GM18502 (cell line): ENCODE measurements at regions not wholly inside any gene's neighbourhood (a gene's known extent, or its start where the extent isn't known, plus 50 kb on each side); places are given as distances from the start of the nearest gene placed in this dataset.

Experiments
- ATAC-seq: cut with Tn5 transposase; IDR thresholded peaks from one replicate; pipeline ENCODE4 v1.9.1; 2021; ENCODE audit warnings: mild to moderate bottlenecking; ENCODE audit not compliant: unreplicated experiment, poor library complexity

DNA sequence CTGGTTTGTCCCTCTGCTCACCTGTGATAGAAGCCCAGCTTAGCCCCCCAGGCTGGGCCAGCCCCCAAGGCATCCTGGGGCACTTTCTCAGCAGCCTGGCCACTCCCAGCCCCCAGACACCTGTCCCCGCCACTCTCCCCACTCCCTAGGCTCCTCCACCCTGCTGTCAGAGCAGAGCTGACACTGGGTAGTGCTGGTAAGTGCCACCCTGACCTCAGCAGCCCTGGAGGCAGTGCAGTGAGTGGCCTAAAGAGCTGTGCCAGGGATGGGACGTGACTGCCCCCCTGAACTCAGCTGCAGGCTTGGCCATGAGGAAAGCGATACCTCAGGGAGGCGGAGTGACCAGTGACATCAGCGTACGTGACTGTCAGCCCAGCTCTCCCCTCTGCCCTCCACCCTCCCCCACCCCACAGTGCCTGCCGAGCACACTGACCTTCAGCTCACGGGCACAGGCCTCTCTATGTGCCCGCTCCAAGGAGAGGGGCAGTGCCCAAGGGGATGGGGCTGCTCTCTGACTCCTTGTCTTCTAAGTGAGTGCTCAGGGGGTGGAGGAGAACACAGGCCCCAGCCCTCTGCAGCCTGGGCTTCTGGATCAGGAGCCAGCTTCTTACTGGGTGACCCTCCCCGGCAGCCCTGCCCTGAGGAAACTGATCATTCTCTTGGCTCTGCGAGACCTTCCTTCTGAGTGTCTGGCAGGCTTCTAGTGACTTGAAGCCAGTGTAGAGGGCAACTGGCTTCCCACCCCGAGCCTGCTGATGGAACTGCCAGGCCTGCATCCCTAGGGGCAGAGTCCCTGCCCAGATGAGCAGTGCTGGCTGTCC lies 172.7 kb downstream of the MRPL14 start:
- ATAC-seq, result no peak

DNA sequence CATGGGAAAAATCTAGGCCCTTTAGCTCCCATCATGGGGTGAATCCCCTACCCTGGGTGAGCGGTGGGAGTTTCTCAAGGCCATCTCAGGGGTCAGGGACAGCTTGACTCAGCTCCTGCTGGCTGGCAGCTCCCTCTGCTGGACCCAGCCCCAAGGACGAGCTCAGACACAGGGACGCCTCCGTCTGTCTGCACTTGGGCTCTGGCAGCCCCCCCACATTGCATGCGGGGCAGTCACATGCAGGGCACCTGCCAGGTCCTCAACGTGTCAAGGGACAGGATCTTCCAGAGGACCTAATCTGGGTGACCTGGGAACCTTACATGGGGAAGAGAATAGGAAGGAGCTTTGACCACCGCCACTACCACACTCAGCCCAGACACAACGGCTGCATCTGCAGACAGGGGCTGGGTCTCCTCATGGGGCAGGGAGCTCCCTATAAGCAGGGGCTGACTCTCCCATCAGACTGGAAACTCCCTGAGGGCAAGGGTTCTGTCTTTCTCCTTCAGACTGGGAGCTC lies 173.4 kb downstream of the MRPL14 start:
- no peak for ATAC-seq

- no peak for ATAC-seq
Measured at GRCh38 chr6:43953256-43953655, 174.0 kb downstream of the MRPL14 start.

DNA sequence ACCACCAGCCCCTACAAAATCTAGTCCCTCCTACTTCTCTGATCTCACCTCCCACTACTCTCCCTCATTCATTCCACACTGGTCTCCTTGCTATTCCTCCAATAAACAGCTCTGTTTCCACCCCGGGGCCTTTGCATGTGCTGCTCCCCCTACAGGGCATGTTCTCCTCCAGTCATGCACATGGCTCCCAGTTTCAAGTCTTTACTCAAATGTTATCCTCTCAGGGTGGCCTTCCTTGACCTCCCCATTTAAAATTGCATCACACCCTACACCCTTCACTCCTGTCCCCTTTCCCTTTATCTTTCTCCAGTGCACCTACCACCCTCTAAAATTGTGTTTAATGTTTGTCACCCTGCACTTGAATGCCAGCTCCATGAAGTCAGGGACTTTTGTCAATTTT lies 174.5 kb downstream of the MRPL14 start:
- no peak for ATAC-seq

- no peak for ATAC-seq
Measured at GRCh38 chr6:43951756-43952675, 175.2 kb downstream of the MRPL14 start.

DNA sequence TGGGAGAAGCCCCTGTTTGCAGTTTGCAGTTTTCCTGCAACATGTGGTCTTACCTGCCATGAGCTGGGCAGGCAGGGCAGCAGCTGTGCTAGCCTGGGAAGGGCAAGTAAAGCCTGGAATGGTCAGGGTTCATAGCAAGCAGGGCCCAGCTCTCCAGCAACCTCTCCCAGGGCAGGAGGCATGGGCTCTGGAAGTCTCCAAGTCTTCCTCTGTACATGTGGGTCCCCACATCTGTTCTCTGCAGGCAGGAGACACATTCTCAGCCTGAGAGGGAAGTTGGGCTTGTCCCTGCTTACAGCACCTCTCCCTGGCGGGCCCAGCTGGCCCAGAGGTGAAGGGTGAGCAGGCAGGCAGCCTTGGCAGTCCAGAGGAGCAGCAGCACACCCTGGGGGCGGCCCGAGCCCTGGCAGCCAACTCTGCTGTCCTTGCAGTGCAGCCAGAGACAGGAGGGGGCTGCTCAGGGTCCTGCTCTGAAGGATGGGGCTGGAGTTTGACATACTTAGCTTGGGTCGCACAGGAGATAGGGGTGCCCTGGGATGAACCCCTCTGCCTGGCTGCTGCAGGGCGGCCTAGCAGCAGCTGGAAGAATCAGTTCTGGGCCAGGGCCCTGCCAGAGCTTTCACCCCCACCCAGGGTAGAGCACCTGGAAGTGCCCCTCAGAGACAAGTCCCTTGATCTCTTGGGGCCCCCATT lies 176.0 kb downstream of the MRPL14 start:
- no peak for ATAC-seq

DNA sequence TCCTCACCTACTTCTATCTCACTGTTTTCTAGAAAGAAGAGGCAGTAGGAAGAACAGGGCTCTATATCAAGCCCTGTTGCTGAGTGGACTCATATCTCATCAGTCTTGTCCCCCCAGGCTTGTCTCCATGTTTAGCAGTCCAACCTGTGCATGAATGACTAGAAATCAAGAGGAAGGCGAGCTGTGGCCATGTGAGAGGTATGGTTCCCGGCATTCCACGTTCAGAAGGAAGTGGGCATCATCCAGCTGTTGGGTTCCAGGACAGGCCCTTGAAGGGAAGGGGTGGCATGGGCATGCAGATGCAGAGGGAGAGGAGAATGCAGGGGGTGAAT lies 176.6 kb downstream of the MRPL14 start:
- ATAC-seq, result no peak

DNA sequence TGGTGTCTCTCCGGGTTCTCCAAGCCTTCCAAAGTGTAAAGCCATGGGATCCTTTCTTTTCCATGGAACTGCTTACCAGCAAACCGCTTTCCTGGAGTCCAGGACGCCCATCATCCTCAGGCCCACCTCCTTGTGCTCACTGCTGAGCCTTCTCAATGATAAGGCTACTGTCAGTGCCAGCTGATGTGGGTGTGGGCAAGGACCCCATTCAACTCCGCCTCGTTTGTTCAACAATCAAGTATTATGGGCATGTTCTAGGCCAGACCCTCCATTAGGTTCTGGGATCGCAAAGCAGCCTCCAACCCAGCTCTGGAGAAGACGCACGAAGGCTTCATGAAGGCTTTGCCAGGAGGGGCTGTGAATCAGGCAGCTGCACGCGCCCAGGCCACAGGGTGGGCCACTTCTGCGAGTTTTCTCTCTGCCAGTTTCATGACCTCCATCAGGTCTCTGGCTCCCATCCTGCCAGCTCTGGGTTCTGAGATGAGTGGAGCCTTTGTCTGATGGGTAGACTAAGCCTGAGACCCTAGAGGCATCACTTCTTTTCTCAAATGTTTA lies 177.1 kb downstream of the MRPL14 start:
- ATAC-seq, result no peak

- ATAC-seq, result no peak
Measured at GRCh38 chr6:43949551-43949991, 177.7 kb downstream of the MRPL14 start.

DNA sequence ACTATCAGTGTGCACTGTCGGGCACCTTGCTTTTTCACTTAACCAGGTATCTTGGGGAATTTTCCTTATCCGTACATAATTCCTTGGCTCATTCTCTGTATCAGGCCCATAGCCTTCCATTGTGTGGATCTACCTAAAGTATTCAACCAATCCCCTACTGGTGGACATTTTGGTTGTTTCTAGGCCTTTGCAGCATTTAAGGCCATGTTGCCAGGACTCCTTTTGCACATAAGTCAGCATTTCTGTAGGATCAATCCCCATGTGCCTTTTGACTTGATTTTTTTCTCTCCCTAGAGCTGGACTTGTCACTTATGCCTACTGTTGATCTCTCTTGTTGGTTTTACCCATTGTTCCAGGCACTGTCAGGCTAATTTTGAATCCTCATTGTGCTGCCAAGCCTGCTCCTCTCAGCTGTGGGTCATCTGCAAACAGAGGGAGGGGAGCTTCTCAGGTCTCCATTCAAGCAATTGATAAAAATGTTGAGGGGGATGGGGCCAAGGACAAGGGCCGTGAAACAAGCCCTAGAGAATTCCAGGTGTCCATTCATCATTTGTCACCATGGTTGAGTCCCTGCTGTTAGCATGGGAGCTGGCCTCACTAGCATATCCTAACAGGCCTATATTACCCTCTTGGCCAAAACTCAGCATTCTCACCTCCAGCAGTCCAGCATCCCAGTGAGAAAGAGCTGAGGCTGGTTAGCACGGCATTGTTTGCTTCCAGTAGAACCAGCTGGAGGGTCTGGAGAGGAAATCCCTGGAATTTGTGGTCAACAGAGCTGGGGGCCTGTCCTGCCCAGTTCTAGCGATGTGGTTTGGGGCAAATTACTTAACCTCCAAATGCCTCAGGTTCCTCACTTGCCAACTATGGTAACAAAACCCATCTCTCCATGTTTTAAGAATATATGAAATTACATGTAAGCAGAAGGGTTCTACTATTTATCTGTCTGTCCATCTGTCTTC lies 178.4 kb downstream of the MRPL14 start:
- ATAC-seq, result no peak

GRCh38 chr6:43947860-43948259 lies 177.8 kb downstream of the VEGFA start:
- no peak for ATAC-seq

- ATAC-seq, result no peak
Measured at GRCh38 chr6:43946641-43947363, 176.8 kb downstream of the VEGFA start.

DNA sequence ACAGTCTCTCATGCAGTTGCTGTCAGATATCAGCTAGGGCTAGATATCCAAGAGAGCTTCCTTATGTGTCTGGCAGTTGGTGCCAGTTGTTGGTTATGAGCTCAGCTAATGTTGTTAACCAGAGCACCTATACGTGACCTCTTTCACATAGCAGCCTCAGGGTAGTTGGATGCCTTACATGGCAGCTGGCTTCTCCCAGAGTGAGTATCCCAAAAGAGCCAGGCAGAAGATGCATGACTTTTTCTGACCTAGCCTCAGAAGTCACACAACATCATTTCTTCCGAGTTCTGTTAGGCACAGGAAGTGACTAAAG lies 175.7 kb downstream of the VEGFA start:
- ATAC-seq, result no peak

- no peak for ATAC-seq
Measured at GRCh38 chr6:43944908-43945767, 175.1 kb downstream of the VEGFA start.

GRCh38 chr6:43943781-43944250 lies 173.8 kb downstream of the VEGFA start:
- no peak for ATAC-seq

- ATAC-seq, result no peak
Measured at GRCh38 chr6:43943099-43943766, 173.2 kb downstream of the VEGFA start.

DNA sequence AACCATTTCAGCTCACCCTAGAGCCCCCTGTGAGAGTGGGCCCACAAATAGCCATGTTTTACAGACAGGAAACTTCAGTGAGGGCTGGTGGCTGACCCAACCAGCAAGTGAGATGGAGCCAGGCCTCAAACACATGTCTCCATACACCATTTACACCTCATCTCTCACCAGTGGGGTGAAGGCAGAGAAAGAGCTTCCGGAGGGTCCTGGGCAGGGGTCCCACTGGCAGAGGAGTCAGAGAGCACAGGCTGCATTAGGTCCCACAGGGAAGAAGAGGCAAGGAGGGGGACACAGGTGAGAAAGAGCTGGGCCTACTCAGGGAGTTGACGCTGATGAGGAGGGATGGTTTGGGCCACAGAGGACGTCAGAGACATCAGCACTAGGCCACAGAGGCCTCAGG lies 172.6 kb downstream of the VEGFA start:
- no peak for ATAC-seq
